Spleen (tissue), 7 donors: ENCODE measurements at regions not wholly inside any gene's neighbourhood (a gene's known extent, or its start where the extent isn't known, plus 50 kb on each side); places are given as distances from the start of the nearest gene placed in this dataset.

Source experiments
- POLR2A ChIP-seq, 3 donors: fragments of 450-650 bp; IDR thresholded peaks; one replicate each; pipeline ENCODE4 v1.5.1; 2017; ENCODE audit warnings: antibody characterized with exemption in 3 of 3, mild to moderate bottlenecking in 1 of 3
- TF ChIP-seq, protein P1 (sequence below), 11 experiments: fragments of 200-600 bp in 7 of 11; fragments of 450-650 bp in 4 of 11; sonication (generic) in 4 of 11; IDR thresholded peaks in 8 of 11; conservative IDR thresholded peaks in 3 of 11; 1 replicate in 7 of 11; 2 replicates in 4 of 11; pipeline versions ENCODE4 v1.4.0 to v1.8.0; 2016 to 2021; ENCODE audit warnings: antibody characterized with exemption in 11 of 11, inconsistent platforms in 4 of 11, mild to moderate bottlenecking in 1 of 11
- donor health status: DM: no; HTN: no; CAD: no; lungs with moderate emphysema.
- donor health status: DM: no; HTN: no; CAD: no.
- donor health status: DM: no; HTN: no; CAD: no.

DNA sequence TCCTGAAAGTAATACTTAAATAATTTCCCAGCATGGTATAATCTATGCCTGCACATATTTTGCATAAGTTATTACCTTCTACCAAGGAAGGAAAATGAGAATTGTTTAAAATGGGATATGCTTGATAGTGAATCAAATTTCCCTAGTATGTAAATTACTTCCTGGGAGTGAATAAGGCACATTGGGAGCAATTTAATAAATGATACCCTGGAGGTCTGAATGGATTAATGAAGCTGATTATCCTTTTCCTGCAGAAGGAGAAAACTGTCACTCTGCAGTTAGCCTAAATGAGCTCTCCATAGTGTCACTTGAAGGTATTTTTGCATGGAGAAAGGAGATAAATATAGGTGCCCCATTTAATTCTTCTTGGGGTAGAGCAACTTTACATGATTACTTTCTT, 2212.0 kb downstream of the PCDH7 start:
- TF ChIP-seq, protein P1, sequence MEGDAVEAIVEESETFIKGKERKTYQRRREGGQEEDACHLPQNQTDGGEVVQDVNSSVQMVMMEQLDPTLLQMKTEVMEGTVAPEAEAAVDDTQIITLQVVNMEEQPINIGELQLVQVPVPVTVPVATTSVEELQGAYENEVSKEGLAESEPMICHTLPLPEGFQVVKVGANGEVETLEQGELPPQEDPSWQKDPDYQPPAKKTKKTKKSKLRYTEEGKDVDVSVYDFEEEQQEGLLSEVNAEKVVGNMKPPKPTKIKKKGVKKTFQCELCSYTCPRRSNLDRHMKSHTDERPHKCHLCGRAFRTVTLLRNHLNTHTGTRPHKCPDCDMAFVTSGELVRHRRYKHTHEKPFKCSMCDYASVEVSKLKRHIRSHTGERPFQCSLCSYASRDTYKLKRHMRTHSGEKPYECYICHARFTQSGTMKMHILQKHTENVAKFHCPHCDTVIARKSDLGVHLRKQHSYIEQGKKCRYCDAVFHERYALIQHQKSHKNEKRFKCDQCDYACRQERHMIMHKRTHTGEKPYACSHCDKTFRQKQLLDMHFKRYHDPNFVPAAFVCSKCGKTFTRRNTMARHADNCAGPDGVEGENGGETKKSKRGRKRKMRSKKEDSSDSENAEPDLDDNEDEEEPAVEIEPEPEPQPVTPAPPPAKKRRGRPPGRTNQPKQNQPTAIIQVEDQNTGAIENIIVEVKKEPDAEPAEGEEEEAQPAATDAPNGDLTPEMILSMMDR (IDR thresholded peaks at IDR 0.05 in 8 of 11, conservative IDR thresholded peaks at IDR 0.05 in 3 of 11): no peak
- TF ChIP-seq POLR2A (IDR thresholded peaks at IDR 0.05): no peak
